ENCODE measurements at regions not wholly inside any gene's neighbourhood (a gene's known extent, or its start where the extent isn't known, plus 50 kb on each side); places are given as distances from the start of the nearest gene placed in this dataset.
"Not testable (repeated sequence)": the region's sequence is repeated elsewhere in the genome, so short reads cannot be mapped to it uniquely, and the experiment has no call there.

DNA sequence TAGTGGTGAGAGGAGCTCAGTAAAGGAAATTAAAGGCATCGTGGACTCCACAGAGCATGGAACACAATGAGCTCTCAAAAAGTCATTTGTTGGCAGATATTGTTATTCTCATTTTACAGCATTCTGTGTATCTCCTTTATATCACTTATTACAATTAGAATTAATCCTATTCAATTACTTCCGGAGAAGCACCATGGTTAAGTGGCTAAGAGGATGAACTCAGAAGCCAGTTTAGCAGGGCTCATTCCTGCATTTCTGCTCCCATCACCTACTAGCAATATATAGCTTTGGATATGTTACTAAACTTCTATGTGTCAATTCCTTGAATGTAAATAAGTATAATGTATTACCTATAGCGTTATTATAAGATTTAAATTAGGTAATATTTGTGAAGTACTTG, 683.3 kb downstream of the IRS1 start:
- DNase-seq: no peak

DNA sequence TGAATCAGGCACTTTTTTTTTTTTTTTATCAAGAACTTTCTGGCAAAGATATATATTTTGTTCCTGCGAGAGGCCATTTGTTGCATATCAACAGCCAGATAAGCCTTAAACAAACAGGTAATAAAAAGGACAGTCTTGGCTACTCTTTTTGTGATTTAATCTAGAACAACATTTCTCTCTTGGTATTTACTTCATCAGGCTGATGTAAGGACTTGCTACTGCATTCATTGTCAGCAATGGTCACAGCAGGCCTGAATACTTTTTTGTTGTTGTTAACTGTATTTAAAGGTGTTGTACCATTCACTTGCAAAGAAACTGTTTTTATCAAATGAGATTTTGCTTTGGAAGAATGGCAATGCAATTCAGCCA, 683.8 kb downstream of the IRS1 start:
- no peak for DNase-seq

DNA sequence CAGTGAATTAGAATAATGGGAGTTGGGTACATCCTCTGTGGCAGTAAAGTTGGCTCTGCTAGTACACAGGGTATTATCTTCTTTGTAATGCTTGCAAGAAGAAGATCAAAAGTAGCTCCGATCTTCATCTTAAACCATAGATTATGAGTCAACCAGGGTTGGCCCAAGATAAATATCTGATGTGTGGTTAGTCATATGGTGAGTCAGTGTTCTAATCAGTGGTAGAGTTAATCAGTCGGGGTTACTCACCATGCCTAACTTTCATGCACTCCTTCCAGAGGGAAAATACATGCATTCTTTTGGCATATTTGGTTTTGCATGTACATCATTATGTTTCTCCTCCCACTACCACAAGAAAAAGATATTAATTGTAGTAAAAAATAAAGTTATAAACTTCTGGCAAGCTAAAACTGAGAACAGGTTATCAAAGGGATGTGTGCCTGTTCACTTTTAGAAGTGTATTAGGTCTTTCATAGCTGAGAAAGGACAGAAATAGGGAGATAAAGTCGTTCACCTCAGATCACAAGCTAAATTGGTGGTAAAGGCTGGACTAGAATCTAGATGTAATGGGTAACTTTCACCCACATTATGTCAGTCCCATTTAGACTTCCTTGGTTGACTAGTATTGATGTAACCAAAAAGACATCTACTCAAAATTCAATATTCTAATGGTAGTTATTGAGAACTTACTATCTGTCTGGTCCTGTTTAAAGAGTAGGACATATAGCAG, 684.4 kb downstream of the IRS1 start:
- DNase-seq: peak; percentile 24

DNA sequence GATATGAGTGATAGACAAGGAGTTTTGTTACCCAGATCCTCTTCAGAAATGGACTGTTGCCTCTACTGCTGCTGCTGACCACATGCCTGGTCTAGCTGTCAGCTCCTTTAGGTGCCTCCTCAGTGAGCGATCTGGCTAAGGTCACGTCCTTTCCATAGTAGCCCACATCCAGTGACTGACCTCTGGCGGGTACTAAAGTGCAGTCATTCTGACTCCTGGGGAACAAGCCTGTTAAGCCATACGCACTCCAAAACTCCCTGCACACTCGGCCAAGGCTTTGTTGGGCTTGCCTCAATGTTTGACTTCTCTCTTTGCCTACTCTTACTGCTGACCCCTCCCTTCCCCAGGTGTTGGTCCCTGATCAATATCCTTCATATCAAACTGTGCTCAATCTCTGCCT, 685.2 kb downstream of the IRS1 start:
- no peak for DNase-seq

DNA sequence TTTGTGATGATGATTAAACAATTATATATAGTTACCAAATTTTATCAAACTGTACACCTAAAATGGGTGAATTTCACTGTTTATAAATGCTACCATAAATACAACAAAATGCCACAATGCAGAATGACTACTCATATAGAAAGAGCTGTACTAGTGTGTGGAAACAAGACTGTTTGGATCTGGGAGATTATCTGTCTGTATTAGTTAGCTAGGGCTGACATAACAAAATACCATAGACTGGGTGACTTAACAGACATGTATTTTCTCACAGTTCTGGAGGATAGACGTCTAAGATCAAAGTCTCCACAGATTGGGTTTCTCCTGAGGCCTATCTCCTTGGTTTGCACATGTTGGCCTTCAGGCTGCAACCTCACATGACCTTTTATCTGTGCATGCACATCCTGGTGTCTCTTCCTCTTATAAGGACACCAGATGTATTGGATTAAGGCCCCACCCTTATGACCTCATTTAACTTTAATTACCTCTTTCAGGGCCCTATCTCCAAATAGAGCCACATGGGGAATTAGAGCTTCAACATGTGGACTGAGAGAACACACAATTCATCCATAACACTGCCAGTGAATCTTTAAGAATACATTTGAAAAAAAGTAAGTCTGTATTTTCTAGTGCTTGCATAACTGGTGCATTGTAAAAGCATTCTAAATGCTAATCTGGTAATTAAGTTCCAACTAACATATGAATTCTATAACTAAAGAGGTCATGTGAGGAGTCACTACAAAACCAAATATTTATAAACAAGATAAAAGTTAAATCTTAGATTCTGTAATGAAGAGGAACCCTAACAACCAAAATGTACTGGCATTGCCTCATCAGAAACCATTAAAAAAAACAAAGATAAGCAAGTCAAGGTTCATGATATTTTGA, 699.6 kb downstream of the NYAP2 start:
- DNase-seq: no peak

DNA sequence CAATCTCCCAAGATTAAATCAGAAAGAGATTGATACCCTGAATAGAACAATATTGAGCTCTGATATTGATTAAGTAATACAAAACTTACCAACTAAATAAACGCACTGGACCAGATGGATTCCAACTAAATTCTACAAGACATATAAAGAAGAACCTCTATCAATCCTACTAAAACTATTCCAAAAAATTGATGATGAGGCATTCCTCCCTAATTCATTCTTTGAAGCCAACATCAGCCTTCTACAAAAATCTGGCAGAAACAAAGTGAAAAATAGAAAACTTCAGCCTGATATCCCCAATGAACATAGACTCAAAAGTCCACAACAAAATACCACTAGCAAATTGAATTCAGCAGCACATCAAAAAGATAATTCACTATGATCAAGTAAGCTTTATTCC, 695.5 kb downstream of the NYAP2 start:
- no peak for DNase-seq

DNA sequence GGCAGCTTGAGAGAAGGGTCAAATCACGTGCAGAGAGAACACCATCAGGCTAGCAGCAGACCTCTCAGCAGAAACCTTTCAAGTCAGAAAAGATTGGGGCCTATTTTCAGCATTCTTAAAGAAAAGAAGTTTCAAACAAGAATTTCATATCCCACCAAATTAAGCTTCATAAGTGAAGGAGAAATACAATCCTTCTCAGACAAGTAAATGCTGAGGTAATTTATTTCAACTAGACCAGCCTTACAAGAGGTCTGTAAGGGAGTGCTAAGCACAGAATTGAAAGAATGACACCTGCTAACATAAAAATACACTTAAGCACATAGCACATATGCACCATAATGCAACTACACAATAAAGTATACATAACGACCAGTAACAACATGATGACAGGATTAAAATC, 693.9 kb downstream of the NYAP2 start:
- DNase-seq: no peak

DNA sequence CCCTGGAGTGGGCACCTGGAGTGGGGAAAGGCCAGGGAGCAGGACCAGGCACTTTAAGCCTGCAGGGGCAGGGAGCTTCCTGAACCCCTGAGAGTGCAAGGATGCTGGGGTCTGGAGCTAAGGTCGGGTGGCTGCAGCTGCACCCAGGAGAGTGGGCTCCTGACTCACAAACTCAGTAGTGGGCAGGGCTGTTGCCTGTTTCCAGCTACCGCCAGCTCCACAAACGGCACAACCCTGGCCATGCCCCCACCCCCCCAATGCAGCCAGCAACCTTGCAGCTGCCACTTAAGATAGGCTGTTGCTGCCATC, 688.8 kb downstream of the NYAP2 start:
- no peak for DNase-seq

DNA sequence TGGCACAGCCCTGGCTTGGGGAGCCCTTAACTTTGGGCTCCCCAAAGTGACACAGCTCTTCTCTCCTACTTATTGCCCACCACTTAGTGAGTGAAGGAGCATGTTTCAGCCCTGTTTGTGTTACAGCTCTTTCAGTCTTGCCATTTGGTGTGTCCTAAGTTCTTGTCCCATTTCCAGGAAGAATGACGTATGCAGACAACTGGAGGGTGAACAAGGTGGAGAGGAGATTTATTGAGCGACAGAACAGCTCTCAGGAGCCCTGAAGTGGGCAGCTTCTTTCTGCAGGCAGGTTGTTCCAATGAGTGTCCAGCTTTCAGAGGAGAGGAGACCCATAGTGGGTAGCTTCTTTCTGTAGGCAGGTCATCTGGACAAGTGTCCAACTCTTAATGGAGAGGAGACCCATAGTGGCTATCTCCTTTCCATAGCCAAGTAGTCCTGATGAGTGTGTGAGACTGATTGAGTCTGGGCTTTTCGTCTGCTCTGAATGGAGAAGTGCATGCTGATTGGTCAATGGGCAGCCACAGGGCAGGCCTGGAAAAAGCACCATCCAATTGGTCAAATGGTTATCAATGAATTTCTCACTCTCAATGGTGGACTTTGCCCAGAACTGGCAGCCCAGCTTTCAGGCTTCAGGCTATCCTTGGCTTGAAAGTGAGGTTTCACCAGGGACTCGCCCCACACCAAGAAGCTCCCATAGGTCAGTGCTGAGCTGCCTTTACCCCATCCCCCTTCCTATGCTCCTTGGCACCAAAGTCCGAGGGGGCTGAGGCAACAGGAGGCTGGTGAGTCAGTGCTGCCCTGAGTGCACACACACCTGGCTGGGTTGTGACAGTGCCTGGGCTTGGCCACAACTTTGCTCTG, 688.2 kb downstream of the NYAP2 start:
- DNase-seq: no peak

DNA sequence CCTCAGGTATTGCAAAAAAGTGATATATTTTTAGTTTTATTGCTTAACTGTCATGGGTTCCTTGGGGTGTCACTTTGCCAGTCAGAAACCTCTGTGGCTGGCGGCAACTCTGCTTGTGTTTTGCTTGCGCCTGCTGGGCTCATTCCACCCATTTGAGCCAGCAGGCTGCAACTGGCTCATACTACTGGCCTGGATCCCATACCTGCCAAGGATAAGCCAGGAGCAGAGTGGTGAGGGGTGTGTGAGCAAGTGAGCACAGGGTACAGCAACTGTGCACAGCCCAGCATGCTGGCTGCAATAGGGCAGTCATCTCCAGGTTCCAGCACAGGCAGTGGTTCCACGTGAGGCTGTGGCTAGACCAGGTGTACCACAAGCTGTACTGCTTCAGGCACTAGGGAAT, 687.5 kb downstream of the NYAP2 start:
- no peak for DNase-seq

DNA sequence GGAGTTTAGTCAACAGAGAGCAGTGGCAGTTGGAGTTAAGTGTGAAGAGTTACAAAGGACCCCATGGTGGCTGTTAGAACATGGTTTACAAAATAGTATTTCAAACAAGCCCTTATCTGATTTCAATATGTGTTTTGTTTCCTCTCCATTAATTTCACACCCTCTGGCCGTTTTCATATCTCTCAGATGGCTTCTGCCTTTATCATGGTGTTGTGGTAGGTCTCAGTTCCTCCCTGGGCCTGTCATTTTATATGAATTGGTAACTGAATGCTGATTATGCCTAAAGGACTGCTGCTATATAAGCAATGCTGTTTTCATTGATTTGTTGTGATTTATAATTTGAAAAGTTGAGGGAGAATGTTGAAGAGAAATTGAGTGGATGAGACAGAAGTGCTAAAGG, 686.7 kb downstream of the NYAP2 start:
- peak; percentile 0 for DNase-seq

DNA sequence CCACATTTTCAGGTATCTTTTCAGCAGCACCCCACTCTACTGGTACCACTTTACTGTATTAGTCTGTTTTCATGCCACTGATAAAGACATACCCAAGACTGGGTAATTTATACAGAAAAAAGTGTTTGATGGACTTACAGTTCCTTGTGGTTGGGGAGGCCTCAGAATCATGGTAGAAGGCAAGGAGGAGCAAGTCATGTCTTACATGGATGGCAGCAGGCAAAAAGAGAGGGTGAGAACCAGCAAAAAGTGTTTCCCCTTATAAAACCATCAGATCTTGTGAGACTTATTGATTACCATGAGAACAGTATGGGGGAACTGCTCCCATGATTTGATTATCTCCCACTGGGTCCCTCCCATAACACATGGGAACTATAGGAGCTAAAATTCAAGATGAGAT, 685.9 kb downstream of the NYAP2 start:
- not testable (repeated sequence) for DNase-seq

DNA sequence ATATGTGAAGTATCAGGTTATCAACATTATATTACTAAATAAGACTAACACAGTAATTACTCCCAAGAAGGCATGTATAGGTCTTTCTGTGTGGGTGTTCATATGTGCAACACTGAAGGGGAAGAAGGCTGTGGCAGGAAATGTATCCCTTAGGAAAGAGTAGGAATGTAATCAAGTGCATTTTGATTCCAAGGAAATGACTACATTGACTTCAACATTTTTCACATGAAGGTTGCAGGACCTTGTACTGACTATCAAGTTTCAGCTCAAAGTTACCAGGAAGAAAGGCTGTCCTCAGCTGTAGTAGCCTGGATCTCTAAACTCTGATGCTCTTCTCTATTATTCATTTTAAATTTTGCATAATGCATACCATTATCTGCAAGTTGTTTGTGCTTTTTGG, 680.8 kb downstream of the NYAP2 start:
- DNase-seq: no peak

DNA sequence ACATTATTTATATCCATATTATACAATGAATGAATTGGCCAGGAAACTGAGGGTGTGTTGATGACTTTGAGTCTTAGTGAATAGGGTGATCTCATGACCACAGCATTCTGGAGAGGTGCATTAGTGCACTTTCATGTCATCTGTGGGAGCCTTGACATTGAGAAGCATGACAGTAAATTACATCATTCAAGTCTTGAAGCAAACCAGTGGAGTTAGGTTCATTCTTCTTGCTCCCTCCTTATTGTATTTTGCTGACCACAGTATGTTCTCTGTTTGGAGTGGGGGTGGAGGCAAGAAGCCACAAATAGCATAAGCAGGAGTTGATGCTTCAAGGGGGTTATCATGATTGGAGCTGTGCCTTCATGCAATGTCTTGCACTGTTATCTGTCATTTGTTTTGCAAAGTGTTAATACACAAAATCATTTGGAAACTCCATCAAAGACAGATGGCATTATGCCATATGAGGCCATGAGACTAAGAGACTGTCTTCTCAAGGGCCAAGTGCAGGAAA, 680.2 kb downstream of the NYAP2 start:
- DNase-seq: no peak

DNA sequence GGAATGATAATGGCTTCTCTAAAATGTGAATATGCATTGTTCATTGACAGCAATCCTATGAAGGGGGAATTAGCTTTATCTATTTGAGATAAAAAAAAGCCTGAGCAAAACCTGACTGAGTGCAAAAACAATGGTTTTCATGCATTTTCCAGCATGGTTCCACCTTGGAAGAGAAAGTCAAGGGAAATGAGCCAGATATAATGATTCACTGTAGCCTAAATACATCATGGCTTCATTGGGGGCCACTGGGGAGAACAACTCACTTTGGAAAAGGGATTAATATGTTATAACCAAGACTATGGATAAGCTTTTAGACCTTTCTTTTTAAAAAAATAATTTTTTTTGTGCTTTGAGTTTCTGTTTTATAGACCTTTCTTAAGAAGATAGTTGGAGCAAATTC, 679.7 kb downstream of the NYAP2 start:
- DNase-seq: no peak

DNA sequence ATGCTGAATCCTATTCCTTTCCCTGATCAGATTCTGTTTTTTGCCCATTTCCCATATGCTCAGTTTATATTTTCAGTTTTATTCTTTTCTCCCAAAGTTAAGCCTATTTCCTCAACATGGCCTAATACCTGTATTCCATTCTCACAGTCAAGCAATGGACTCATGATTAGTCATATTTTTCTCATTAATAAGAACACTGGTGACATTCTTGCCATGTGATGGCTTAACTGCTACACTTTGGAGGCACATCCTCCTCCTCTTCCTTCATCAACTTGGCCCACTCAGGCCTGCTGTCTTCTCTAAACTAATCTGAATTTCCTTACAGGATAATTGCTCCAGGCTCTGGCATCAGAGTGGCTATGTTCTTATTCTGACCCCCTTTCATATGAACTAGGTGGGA, 679.2 kb downstream of the NYAP2 start:
- DNase-seq: no peak

DNA sequence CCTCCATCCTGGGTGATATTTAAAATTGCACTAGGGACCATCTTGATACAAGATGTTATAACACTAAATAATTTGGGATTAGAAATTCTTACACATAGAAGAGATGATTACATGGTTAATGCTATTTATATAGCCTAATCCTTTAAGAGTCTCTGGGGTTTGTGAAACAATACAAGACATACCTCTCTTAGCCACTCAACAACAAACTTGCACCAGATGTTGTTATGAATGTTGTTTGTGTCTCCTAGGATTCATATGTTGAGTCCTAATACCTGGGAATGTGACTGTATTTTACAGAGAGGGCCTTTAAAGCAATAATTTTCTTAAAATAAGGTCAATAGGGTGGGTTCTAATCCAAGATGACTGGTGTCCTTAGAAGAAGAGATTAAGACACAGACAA, 678.3 kb downstream of the NYAP2 start:
- DNase-seq: no peak

DNA sequence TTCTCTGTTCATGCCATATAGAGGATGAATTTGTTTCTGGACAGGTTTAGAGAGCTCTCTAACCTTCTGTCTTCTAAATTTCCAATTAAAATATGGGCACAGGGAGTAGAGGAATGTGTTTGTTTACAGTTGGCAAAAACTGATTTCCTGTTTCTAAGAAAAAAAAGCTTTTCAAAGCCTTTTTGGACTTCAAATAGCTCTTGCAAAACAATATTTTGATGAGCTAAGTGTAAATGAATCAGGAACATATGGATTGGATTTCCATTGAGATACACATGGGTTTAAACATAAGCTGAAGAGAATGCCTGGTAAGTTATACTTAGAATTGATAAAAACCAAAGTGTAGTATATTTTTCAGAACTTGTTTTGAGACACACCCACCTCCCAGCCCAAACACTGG, 677.5 kb downstream of the NYAP2 start:
- no peak for DNase-seq

DNA sequence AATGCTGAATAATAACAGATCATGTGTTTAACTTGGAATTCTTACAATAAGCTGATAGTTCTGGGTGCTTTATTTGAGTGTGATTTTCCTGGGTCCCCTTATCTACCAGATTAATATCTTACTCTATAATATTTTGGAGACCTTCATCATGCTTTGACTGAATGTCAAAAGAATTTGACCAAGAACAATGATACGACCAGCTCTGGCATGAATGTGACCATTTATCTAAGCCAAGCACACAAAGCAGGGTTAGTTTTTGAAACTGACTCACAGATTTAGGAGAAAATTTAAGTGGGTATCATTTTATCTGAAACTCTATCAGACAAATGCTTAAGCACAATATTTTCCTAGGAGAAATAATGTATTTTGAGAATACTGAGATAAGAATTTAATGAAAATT, 677.0 kb downstream of the NYAP2 start:
- DNase-seq: no peak

DNA sequence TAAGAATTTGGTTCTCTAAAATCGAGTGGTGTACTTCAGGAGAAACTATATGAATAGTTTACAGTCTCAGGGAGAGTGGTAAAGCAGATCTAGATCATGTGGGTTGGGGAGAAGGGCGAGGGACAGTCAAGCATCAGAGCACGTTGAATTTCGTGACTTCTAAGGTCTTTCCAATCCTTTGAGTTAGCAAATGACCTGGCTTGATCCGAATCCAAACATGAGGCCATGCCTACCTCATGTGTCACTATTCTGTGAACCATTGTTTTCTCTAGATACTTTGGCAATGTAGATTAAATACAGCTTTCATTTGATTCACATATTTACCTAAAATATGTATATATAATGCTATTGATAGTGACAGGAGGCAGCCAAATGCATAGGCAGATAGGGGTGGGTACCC, 674.9 kb downstream of the NYAP2 start:
- DNase-seq: no peak

DNA sequence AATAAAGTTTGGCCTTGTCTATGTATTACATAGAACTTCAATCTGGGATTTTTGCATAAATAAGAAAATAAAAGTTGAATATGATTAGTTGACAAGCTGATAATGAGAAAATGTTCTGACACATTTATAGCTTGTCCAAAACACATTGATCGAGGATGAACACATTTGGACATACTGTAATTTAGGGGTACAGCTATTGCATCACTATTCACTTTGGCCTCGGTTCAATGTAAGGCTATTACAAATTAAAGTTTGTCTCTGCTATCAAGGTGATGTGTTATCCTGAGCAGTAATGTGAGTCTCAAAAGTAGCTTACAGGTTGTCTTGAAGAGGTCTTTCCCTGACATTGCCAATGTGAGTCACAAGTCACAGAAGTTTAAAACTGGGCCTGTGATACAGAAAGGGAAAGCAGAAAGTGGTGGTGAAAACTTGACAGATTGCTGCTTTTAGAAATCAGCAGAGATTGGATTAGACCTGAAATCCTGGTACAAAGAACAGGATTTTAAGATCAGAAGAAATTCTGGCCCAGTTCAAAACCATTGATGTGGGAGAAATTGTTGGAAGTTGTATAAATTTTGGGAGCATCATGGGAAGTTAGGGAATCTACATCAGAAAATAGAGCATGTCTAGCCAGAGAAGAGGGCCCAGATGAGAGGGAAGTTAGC, 674.1 kb downstream of the NYAP2 start:
- DNase-seq: no peak

DNA sequence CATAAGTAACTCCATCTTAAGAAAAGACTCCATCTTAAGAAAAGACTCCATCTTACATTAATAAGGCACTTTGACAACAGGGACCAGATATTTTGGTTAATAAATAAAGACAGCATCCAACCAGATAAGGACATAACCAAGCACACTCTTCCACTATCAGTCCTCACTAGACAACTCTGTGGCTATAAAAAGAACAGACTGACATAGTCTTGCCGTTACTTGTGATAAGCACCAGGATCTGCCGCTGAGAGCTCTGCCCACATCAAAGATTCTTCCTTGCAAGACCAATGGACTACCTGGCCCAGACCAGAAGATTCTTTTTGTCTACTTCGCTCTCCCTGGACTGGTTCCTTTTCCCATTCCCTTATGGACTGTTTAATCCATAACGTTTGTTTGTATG, 667.4 kb downstream of the NYAP2 start:
- no peak for DNase-seq

DNA sequence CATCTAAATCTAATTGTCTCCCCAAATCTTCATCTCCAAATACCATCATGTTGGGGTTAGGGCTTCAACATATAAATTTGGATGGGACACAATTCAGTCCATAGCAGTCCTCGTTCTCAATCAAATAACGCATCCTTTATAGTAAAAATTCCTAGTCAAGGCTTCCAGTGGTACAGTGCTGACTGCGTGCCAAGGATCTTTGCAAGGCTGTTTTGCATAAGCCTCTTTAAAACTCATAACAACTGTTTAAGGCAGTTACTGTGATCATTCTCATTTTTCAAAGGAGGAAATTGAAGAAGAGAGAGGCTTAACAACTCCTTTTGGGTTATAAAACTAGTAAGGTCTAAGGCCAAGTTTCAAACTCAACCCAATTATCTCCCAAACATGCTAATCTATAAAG, 666.9 kb downstream of the NYAP2 start:
- no peak for DNase-seq
